Fibroblast of upper back skin (primary cell): ENCODE measurements at regions not wholly inside any gene's neighbourhood (a gene's known extent, or its start where the extent isn't known, plus 50 kb on each side); places are given as distances from the start of the nearest gene placed in this dataset.

Experiments used
- DNase-seq: peaks from one replicate; pipeline ENCODE4 v3.0.0-alpha.2; 2013

GRCh38 chr7:47221826-47222225, 360.1 kb downstream of the TNS3 start:
- DNase-seq: peak; percentile 45

DNA sequence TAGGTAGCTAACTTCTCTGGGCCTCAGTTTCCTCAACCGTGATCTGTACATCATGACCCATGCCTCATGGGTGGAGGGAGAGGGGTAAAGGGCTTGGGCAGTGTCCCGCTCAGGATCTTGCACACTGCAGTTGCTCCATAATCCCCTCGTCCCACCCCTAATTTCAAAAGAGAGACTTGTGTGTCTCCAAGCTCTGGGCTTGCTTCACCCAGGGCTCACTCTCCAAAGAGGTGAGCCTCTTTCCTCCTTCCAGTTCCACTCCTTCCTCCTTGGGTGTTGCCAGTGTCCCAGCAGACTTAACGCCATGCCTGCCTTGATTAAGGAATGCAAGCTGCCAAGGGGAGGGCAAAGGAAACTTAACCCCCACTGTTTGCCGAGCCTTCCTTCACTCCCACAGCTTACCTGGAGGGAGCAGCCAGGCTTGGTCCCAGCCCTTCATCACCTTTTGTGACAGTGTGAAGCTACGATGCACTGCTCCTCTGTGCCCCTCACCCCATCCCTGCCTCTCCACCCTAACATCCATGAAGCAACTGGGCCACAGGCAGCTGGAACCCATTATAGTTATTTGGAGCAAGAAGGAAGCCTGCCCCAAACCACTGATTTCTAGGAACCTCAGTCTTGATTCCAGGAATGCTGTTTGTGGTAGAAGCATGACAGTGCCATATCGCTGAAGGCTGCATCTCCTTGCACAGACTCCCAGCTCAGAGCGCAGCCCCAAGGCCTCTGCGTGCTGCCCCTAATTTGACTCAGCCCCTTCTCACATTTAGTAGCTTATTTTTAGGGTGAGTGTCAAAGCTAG, 363.3 kb downstream of the TNS3 start:
- DNase-seq: peak; percentile 85

DNA sequence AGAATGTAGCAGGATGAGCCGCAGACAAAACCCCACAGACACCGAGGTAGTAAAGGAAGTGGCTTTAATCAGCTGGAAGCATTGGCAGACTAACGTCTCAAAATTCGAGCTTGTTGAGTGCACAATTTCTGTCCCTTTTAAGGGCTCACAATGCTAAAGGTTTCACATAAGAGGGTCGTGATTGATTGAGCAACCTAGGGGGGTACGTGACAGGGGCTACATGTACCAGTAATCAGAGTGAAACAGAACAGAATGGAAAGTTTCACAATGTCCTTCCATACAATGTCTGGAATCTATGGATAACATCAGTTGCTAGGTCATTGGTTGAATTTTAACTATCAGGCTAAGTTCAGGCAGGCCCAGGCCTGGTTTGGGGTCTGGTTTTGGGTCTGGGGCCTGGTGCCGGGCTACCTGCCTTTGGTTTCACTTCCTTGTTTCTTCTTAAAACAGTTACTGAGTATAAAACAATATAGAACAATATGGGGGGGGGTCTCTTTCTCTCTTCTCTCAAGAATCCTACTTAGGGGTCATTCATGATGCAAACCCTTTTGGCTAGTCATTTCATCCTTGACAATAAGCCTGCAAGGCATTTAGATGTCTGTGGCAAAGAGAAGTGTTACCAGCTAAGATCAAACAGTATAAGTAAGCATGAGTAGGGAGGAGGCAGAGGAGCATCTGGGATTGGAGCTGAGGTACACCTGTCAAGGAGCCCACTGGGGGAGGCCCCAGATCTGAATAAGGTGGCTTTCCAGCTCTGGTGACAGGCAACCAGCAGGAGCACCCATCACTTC, 364.1 kb downstream of the TNS3 start:
- DNase-seq: no peak

DNA sequence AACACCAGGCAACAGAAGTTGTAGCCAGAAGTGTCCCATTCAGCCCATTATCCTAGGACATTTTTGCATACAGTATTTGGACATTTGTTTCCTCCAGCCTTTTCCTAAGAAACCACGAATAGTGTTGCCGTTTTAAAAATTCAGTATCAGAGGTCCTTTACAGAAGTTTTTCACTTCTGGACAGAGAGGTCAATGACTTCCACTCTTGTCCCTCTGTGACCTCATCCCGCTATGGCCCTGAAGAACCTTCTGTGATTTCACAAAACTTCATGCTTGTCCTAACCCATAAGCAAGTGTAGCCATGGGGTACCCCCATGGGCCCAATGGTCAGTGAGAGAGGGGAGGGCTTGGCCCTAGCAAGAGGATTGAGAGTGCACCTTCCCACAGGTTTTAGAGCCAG, 364.8 kb downstream of the TNS3 start:
- DNase-seq: no peak

DNA sequence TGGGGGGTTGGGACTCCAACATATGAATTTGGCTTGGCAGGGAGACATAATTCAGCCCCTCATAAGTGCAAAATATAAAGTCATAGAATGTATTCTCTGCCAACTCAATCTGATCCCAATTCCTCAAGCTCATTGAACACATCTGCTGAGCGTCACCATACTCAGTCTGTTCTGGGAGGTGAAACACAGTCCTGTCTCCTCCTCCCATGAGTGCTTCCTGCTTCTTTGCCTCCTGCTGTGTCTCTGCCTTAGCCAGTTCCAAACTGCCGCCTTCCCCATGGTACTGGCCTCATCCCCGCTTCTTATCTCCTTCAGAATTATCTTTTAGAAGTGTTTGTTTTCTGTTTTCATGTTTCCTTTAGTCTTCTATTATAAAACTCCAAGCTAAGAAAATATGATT, 365.5 kb downstream of the TNS3 start:
- no peak for DNase-seq

- DNase-seq: no peak
Measured at GRCh38 chr7:47215640-47216039, 366.3 kb downstream of the TNS3 start.

DNA sequence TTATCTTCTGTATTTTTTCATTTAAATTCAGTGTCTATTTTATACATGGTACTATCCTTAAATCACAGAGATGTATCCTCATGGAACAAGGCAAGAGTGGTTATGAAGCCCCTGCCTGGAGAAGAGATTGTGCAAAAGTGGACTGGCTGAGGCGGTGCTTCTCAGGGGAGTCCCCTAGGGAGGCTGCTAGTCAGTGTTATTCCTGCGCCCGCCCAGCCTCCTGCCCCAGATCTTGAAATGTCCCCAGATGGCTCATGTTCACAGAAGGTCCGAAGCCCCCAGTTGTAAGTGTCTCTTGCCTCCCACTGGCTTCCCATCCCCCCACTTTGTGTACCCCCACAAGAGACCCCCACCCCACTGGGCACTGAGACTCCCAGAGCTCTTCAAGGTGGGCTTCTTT, 366.9 kb downstream of the TNS3 start:
- no peak for DNase-seq

- no peak for DNase-seq
Measured at GRCh38 chr7:47213276-47213675, 368.6 kb downstream of the TNS3 start.

GRCh38 chr7:47211519-47211973, 370.4 kb downstream of the TNS3 start:
- DNase-seq: no peak

DNA sequence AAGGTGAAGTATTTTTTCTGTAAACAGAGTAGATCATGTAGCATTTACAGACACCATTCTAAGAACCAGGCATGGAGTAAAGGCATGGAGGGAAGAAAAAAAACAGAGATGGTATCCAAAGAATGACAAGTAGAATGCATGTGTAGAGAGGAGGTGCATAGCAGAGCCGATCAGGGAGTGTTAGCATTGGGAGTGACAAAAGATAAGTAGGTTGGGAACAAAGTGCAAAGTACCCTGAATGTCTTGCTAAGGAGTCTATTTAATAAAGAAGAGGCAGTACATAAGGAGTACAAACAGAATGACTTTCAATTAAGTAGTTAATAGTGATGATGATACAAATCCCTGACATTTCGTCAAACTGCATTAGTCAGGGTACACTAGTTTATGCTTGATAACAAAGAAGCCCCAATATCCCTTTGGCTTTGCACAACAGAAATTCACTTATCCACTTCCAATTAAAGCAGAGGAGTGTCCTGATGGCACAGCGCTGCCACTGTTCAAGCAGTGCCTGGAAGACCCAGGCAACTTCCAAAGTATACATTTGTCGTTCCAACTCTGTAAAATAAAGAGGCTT, 371.5 kb downstream of the TNS3 start:
- DNase-seq: no peak

GRCh38 chr7:47207956-47208355, 374.0 kb downstream of the TNS3 start:
- no peak for DNase-seq

DNA sequence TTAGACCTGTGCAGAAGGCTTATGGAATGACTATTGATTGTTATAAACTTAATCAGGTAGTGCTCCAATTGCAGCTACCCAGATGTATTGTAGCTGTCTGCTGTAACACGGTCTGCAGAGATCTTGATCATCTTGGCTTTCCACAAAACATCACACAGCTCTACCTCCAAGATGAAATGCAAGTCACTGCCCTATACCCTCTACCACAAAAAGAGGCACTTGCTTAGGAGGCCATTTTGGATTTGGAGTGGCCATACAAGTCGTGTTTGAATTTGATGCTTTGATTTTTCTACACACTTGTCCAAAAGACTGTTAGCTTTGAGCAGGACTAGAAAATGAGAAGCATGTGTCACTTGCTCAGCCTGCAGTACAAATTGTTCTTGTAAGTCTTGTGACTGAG, 377.2 kb downstream of the TNS3 start:
- no peak for DNase-seq

DNA sequence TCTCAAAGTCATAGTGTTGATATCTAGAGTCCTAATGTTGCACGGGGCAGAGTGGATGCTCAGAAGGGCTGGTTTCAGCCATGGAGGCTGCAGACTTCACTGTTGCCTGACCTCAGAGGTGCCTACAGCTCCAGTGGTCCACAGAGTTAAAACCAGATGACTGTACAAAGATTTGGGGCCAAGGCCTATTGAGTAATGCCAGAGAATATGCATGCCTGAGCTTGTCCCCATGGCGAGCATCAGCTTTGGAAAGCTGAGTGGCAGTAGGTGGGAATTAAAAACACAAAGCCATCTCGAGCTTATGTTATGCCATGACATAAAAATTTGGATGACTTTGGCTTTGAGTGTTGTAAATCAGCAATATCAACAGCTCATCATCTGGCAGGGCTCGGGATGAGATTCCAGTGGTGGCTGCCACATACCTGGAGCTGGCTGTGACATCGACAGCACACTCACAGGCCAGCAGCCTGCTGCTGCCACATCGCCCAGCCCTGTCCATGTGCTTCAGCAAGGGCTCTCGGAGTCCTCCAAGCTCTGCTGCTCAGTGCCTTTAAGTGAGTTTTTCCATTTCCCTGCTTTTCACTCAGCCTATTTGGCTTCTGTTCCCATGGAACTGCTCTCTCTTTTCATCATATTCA, 379.6 kb downstream of the TNS3 start:
- DNase-seq: no peak

- no peak for DNase-seq
Measured at GRCh38 chr7:47198159-47198558, 383.8 kb downstream of the TNS3 start.

- DNase-seq: no peak
Measured at GRCh38 chr7:47197486-47197885, 384.4 kb downstream of the TNS3 start.

DNA sequence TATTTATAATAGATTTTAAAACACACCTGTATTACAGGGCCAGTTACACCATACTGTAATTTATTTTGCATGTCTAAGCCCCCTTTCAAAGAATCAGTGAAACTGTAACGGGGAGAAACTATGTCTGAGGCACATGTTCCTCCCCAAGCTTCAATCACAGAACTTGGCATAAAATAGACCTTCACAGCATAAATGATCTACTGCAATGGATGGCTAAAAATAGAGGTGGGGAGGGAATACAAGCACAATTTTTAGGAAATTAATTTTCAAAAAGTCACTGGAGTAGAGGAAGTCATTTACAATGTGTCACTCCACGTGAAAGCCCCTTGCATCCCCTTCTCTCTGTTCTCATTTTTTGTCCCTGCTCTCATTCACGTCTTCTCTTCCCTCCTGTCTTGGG, 385.2 kb downstream of the TNS3 start:
- DNase-seq: no peak

DNA sequence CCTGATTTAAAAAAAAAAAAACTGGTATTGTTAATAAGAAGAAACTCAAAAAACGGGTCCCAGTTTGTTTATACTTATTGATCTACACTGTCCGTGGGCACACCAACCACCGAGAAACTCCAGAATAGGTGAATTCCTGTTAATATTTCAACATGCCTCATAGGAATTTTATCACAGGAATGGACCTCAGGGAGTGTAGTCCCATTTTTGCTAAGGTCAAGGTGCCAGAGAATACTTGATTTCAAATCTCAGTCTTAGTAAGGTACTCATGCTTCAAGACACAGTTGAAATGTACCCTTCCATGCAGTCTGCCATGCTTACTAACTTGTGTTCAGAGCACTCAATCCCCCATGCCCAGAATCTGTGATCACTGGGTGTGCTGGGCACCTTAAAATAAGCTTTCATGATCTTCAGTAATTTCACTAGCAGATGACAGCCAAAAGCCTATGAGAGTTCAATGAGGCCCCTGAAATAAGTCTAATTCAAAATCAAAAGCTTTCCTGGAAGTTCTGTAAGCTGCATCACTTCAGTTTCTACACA, 385.7 kb downstream of the TNS3 start:
- no peak for DNase-seq

DNA sequence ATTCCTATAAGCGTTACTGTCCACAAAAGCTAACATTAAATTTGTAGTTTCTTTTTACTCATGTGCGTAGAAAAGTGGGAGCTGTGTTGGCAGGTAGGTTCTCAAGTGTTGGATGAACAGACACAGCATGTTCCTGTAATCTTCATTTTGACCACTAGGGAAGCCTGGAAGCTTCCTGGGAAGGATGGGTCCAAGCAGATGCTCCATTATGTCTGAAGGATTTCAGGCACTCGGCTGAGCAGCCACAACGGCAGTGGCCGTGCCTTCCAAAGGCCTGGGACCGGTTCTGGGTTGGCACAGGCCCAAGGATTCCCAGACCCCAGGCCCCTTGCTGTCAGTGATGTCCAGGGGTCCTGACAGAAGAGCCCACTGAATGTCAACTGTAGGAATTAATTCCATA, 386.3 kb downstream of the TNS3 start:
- no peak for DNase-seq

- no peak for DNase-seq
Measured at GRCh38 chr7:47194516-47195057, 387.3 kb downstream of the TNS3 start.

- no peak for DNase-seq
Measured at GRCh38 chr7:47192978-47193377, 388.9 kb downstream of the TNS3 start.

GRCh38 chr7:47191876-47192291, 390.0 kb downstream of the TNS3 start:
- no peak for DNase-seq

- DNase-seq: no peak
Measured at GRCh38 chr7:47191316-47191715, 390.6 kb downstream of the TNS3 start.

GRCh38 chr7:47190462-47190861, 391.4 kb downstream of the TNS3 start:
- DNase-seq: no peak
